Uterus (tissue), 2 donors: ENCODE measurements at regions not wholly inside any gene's neighbourhood (a gene's known extent, or its start where the extent isn't known, plus 50 kb on each side); places are given as distances from the start of the nearest gene placed in this dataset.

Experiments
- POLR2A ChIP-seq, 2 donors: fragments of 450-650 bp; IDR thresholded peaks; one replicate each; pipeline ENCODE4 v1.6.1; 2016; ENCODE audit warnings: antibody characterized with exemption in 2 of 2, mild to moderate bottlenecking in 1 of 2, moderate library complexity in 1 of 2
- TF ChIP-seq, protein P1 (sequence below), 4 experiments: fragments of 200-600 bp in 2 of 4; fragments of 450-650 bp in 2 of 4; sonication (generic) in 2 of 4; IDR thresholded peaks; one replicate each; pipeline ENCODE4 v1.5.1; 2016 to 2019; ENCODE audit warnings: antibody characterized with exemption in 4 of 4, mild to moderate bottlenecking in 2 of 4, moderate library complexity in 1 of 4

DNA sequence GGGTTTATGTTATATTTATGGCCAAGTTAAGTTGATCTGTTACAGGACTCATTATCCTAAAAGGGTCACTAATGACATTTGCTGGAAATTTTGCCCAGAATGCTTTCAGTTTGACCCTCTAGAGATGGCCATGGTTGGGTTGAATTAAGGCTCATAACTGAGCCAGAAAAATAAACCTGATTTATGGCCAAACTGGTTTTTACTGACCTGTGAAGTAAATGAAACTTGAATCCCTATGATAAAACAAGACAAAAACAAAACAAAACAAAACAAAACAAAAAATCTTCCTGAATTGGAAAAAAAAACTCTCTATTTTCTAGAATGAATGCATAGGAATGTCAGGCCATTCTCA is 72.5 kb upstream of the CLDN14 start:
- TF ChIP-seq, protein P1, sequence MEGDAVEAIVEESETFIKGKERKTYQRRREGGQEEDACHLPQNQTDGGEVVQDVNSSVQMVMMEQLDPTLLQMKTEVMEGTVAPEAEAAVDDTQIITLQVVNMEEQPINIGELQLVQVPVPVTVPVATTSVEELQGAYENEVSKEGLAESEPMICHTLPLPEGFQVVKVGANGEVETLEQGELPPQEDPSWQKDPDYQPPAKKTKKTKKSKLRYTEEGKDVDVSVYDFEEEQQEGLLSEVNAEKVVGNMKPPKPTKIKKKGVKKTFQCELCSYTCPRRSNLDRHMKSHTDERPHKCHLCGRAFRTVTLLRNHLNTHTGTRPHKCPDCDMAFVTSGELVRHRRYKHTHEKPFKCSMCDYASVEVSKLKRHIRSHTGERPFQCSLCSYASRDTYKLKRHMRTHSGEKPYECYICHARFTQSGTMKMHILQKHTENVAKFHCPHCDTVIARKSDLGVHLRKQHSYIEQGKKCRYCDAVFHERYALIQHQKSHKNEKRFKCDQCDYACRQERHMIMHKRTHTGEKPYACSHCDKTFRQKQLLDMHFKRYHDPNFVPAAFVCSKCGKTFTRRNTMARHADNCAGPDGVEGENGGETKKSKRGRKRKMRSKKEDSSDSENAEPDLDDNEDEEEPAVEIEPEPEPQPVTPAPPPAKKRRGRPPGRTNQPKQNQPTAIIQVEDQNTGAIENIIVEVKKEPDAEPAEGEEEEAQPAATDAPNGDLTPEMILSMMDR (IDR thresholded peaks at IDR 0.05): no peak
- no peak for TF ChIP-seq POLR2A (IDR thresholded peaks at IDR 0.05)
